DLD1 (cell line): ENCODE measurements at regions not wholly inside any gene's neighbourhood (a gene's known extent, or its start where the extent isn't known, plus 50 kb on each side); places are given as distances from the start of the nearest gene placed in this dataset.

Experiments
- in situ Hi-C: cut with HindIII; loops from 2 replicates; pipeline ENCODE4 v1.10.0; 2017; ENCODE audit warnings: low sequenced_read_pairs

DNA sequence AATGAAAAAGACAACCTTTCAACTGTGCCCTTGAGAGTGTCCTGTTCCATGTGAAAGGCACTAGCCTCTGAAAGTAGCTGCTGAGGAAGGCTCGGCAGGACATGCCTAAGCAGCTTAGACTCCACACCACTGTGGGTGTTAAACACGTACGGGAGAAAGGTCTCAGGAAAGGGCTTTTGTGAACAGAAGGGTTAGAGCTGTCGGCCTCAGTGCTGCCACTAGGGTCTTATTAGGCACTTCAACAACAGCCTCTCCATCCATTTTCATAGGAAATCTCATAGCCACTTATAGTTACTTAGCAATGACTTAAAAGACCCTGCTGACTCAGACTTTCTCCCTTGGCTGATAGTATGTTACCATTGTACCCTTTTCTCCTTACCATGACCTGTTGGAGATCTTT, 662.8 kb downstream of the TBC1D32 start:
- in situ Hi-C loops, result no loop called here

DNA sequence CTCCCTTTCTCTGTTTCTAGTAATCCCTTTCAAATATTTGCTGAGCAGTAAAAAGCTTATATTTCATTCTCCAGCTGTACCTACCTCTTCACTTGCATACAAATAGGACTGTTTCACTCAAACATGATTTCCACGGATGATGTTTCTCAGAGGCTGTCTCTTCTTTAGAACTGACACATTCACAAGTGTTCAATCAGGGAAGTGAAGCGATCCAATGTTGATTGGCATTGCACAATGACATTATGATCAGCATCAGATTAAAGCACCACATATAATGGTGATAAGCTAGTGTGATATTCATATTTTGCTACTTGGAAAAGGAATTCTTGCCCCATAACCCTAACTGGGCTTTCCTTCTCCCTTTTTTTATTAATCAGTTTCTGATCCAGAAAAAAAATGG, 681.8 kb downstream of the TBC1D32 start:
- in situ Hi-C loops, result no loop called here

- in situ Hi-C loops, result no loop called here
Observed at GRCh38 chr6:120648713-120649112, 685.6 kb downstream of the TBC1D32 start.

GRCh38 chr6:120646101-120646500, 688.2 kb downstream of the TBC1D32 start:
- in situ Hi-C loops, result no loop called here

- in situ Hi-C loops, result no loop called here
Observed at GRCh38 chr6:120632975-120633374, 701.3 kb downstream of the TBC1D32 start.

DNA sequence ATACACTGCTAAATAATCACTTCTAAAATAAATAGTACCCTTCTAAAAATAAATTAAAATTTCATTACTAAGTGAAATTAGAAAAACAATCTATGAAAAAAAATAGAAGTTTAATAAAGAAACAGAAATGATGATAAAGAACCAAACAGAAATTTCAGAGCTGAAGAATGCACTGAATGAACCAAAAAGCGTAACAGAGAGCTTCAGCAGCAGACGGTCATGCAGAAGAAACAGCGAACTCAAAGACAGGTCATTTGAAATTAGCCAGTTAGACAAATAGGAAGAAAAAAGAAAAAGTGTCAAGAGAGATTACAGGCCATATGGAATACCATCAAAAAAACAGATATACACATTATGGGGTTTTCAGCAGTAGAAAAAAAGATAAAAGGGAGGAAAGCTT, 706.7 kb downstream of the TBC1D32 start:
- in situ Hi-C loops, result no loop called here

GRCh38 chr6:120622127-120622631, 712.1 kb downstream of the TBC1D32 start:
- in situ Hi-C loops, result no loop called here

DNA sequence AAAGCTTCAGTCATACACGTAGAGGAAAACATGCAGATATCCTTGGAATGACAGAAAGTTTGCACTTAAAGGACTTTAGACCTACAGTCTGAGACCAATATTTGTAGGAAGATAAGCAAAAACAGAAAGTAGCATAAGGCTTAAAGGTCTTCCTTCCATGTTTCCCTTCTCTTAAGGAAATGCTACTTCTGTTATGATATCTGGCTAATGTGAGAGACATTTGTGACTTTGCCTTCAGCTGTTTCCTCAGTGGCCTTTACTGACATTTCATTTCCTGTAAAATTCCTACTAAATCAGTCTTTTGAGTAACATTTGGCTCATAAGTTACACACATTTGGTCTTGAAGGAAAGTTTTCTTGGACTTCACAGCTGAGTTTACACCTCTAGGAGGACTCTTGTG, 713.4 kb downstream of the TBC1D32 start:
- in situ Hi-C loops, result no loop called here

DNA sequence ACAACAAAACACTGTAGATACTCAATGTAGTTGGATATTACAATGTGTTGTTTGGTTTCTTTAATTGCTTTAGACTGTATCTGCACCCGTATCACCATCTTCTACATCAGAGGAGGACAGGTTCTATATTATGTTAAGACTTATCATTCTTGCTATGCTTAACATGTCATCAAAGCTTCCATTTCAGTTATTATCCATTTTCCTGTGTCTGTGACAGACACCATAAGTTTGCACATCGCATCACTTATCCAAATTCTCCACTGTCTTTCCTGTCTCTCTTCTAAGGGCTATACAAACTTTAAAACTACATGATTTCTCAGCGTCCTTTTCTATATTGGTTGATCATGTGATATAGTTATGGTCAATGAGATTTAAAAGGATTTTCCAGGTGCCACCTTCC, 719.0 kb downstream of the TBC1D32 start:
- in situ Hi-C loops, result no loop called here

GRCh38 chr6:120614723-120615122, 719.6 kb downstream of the TBC1D32 start:
- in situ Hi-C loops, result no loop called here

DNA sequence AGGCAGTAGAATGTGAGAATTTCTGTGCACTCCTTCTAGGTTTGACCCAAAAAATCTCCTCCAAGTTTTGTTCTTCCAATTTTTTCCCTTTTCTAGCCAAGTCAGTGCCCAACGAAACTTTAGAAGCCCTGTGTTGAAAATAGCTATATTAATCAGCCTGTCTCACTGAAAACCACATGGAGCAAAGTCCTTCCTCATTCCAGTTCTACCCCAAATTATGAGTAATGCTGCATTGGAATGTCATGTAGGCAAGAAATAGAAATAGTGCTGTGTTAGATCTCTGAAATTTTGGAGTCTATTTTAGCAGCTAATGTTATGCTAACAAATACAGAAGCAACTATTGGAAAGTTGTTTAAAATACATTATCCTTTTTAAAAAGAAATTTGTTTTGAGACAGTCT, 725.5 kb downstream of the TBC1D32 start:
- in situ Hi-C loops, result no loop called here

DNA sequence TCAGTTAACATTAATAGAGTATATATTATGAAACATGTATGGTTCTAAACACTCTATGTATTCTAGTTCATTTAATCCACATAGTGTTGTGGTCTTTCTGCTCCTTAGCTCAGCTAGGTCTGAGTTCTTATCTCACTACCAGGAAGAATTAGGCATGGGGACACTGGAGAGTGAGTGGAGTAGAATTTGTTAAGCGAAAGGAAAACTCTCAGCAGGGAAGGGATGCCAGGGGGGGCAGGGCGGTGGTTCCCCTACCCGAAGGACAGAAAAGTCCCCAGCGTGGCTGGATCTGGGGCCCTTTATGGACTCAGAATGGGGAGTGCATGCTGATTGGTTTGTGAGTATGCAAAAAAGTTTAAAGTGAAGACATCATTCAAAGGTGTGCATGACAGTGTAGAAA, 727.5 kb downstream of the TBC1D32 start:
- in situ Hi-C loops, result no loop called here

DNA sequence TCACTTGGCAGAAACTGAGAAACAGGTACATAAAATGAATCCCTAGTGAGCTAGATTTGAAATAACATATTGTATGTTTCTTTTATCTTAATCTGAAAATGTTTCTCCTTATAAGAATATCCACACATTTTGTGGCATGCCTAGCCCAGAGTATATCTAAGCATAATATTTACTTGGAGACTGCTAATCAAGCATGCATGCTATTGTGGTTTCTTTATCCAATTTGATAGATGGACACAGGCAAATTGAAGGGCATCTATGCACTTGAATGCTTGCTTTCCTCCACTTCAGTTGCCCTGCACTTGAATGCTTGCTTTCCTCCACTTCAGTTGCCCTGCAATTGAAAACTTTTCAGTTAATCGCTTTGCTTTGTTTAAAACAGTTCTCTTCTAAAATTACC, 729.8 kb downstream of the TBC1D32 start:
- in situ Hi-C loops, result no loop called here

DNA sequence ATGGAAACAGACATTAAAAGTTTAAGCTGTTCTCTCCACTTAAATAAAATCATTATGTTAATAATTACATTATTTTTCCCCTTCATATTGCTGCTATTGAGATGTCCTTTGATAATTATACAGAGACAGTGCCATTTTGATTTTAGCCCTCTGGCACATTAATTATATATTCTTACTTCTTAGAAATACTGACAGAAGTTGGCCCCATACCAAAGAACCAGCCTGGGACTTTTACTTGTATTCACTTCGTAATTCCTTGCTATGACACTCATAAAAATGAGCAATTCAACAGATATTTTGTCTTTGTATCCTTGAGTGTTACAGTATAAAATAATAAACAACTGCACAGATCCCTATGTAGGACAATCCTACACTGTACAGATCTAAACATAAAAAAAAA, 743.7 kb downstream of the TBC1D32 start:
- in situ Hi-C loops, result no loop called here

- in situ Hi-C loops, result no loop called here
Observed at GRCh38 chr6:120588424-120588823, 745.9 kb downstream of the TBC1D32 start.

GRCh38 chr6:120587381-120587780, 746.9 kb downstream of the TBC1D32 start:
- in situ Hi-C loops, result no loop called here

DNA sequence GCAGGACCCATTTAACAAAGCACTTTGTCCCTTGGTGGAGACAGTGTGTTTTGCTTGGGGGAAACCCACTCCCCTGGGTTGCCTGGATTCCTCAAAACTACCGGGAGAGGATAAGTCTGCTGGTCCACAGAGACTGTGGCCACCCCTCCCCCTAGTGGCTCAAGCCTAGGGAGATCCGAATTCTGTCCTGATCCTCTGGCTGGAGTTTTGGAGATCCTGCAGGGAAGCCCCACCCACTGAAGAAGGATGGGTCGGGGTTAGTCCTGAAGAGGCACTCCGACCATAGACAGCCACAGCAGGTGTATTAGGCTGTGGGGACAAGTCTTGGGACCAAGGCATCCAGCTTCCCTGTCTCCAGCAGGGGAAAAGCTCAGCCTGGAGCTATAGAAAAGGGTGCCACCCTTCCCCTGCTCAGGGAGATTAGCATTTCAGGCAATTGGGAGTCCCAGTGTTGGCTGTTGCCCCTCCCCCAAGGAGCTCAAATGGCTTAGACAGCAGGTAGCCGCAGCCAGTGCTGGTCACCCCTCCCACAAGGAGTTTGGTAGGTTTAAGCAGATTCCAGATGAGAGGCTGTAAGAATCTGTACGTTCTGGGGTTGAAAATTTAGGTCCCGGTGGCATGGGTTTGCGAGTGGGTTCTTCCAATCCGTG, 750.0 kb downstream of the TBC1D32 start:
- in situ Hi-C loops, result no loop called here

DNA sequence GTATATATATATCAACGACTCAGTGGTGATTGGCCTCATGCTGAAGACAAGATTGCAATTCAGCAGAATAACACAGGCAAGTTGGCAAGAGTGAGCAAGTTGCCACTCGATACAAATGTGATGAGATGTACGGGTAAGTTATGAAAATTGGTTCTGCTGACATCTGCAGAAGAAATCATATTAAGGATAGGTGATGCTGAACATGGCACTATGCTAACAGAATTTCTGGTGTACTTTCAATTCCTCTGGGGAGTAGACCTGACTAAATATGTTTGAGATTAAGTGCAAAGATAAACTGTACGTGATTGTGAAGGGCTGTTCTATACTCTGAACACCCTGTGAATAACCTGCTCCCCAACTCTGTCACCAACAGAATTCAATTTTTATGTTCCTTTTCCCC, 758.2 kb downstream of the TBC1D32 start:
- in situ Hi-C loops, result no loop called here

- in situ Hi-C loops, result no loop called here
Observed at GRCh38 chr6:120569714-120570113, 764.6 kb downstream of the TBC1D32 start.

DNA sequence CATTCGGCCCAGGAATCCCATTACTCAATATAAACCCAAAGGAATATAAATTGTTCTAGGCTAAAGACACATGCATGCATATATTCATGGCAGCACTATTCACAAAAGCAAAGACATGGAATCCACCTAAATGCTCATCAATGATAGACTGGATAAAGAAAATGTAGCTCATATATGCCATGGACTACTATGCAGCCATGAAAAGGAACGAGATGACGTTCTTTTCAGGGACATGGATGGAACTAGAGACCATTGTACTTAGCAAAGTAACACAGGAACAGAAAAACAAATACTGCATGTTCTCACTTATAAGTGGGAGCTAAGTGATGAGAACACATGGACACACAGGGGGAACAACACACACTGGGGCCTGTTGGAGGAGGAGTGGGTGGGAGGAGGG, 769.5 kb downstream of the TBC1D32 start:
- in situ Hi-C loops, result no loop called here

DNA sequence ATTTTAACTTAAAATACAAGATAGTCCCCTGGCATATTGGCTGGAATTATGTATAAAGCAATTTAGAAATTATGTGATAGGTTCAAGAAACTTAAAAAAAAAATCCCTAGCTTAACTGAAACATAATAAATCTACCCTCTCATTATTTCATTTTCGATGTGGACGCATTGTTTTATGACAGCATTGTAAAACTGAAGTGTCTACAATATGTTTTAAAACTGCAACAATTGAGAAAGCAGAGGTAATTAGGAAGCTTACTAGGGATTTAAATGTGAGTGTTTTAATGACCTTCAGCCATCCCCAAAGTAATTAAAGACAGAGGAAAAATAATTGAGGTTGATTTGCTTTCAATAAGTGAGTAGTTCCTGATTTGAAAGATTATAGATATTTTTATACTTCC, 776.0 kb downstream of the TBC1D32 start:
- in situ Hi-C loops, result no loop called here

- in situ Hi-C loops, result no loop called here
Observed at GRCh38 chr6:120557554-120557953, 776.7 kb downstream of the TBC1D32 start.

- in situ Hi-C loops, result no loop called here
Observed at GRCh38 chr6:120556491-120556890, 777.8 kb downstream of the TBC1D32 start.
